ENCODE measurements at regions not wholly inside any gene's neighbourhood (a gene's known extent, or its start where the extent isn't known, plus 50 kb on each side); places are given as distances from the start of the nearest gene placed in this dataset.
"Not testable (repeated sequence)": the region's sequence is repeated elsewhere in the genome, so short reads cannot be mapped to it uniquely, and the experiment has no call there.

- H3K9me3 Mint-ChIP-seq (ENCODE audit: low read depth) = peaks cover 28% of the 10 kb centered on the region
- H3K4me3 Mint-ChIP-seq = no peak overlapping the region
- peaks cover 7% of the 10 kb centered on the region for H3K36me3 Mint-ChIP-seq (ENCODE audit: low read depth)
- peaks cover 2% of the 10 kb centered on the region for H3K27me3 Mint-ChIP-seq
- POLR2A ChIA-PET = no interaction called here
- H3K4me1 Mint-ChIP-seq = no peaks in the 10 kb centered on the region
- intact Hi-C loops (cut with DNase I, micrococcal nuclease) = no loop called here
- CTCF ChIA-PET = no interaction called here
- DNase-seq (no peak), ATAC-seq (no peak)
- H3K27ac Mint-ChIP-seq = no peak overlapping the region
Measured at GRCh38 chr20:30484009-30484748, 773.3 kb upstream of the DEFB115 start.

GRCh38 chr20:30484749-30485070, 772.8 kb upstream of the DEFB115 start:
- peaks cover 24% of the 10 kb centered on the region for H3K9me3 Mint-ChIP-seq (ENCODE audit: low read depth)
- peaks cover 7% of the 10 kb centered on the region for H3K36me3 Mint-ChIP-seq (ENCODE audit: low read depth)
- CTCF ChIA-PET = no interaction called here
- no peaks in the 10 kb centered on the region for H3K4me1 Mint-ChIP-seq
- DNase-seq (no peak), ATAC-seq (no peak)
- POLR2A ChIA-PET = no interaction called here
- intact Hi-C loops (cut with DNase I, micrococcal nuclease) = no loop called here
- H3K27me3 Mint-ChIP-seq = peaks cover 2% of the 10 kb centered on the region
- H3K27ac Mint-ChIP-seq = no peak overlapping the region
- H3K4me3 Mint-ChIP-seq = no peak overlapping the region

GRCh38 chr20:30485331-30486102, 771.9 kb upstream of the DEFB115 start:
- ATAC-seq = no peak
- Mint-ChIP-seq H3K27me3 (peaks cover 2% of the 10 kb centered on the region), H3K4me3 (no peak overlapping the region), H3K36me3 (ENCODE audit: low read depth) (peaks cover 7% of the 10 kb centered on the region), H3K9me3 (ENCODE audit: low read depth) (peaks cover 24% of the 10 kb centered on the region), H3K4me1 (no peaks in the 10 kb centered on the region), H3K27ac (no peak overlapping the region)
- CTCF ChIA-PET = no interaction called here
- DNase-seq = no peak
- intact Hi-C loops (cut with DNase I, micrococcal nuclease) = no loop called here
- POLR2A ChIA-PET = no interaction called here

- intact Hi-C loops (cut with DNase I, micrococcal nuclease) = no loop called here
- no peak overlapping the region for H3K27ac Mint-ChIP-seq
- peaks cover 11% of the 10 kb centered on the region for H3K36me3 Mint-ChIP-seq (ENCODE audit: low read depth)
- ATAC-seq = no peak
- no peak overlapping the region for H3K4me3 Mint-ChIP-seq
- H3K9me3 Mint-ChIP-seq (ENCODE audit: low read depth) = peaks cover 27% of the 10 kb centered on the region
- no peak for DNase-seq
- ChIA-PET CTCF (no interaction called here), POLR2A (no interaction called here)
- H3K4me1 Mint-ChIP-seq = no peaks in the 10 kb centered on the region
- peaks cover 2% of the 10 kb centered on the region for H3K27me3 Mint-ChIP-seq
Measured at GRCh38 chr20:30486103-30486478, 771.4 kb upstream of the DEFB115 start.

GRCh38 chr20:30487461-30487860, 770.0 kb upstream of the DEFB115 start:
- Mint-ChIP-seq H3K9me3 (ENCODE audit: low read depth) (peaks cover 20% of the 10 kb centered on the region), H3K36me3 (ENCODE audit: low read depth) (peaks cover 11% of the 10 kb centered on the region)
- H3K4me1 Mint-ChIP-seq; POLR2A ChIA-PET; DNase-seq; H3K4me3 Mint-ChIP-seq; CTCF ChIA-PET; ATAC-seq; intact Hi-C loops (cut with DNase I, micrococcal nuclease); H3K27me3 Mint-ChIP-seq; H3K27ac Mint-ChIP-seq: not testable (repeated sequence)

GRCh38 chr20:30487947-30488926, 769.2 kb upstream of the DEFB115 start:
- Mint-ChIP-seq H3K4me1 (no peaks in the 10 kb centered on the region), H3K9me3 (ENCODE audit: low read depth) (peaks cover 20% of the 10 kb centered on the region), H3K36me3 (ENCODE audit: low read depth) (peaks cover 11% of the 10 kb centered on the region), H3K27me3 (peaks cover 2% of the 10 kb centered on the region), H3K4me3 (no peak overlapping the region), H3K27ac (no peak overlapping the region)
- ATAC-seq (no peak), DNase-seq (no peak)
- POLR2A ChIA-PET = no interaction called here
- intact Hi-C loops (cut with DNase I, micrococcal nuclease) = no loop called here
- CTCF ChIA-PET = no interaction called here

GRCh38 chr20:30488941-30489613, 768.4 kb upstream of the DEFB115 start:
- ChIA-PET POLR2A (no interaction called here), CTCF (no interaction called here)
- H3K4me1 Mint-ChIP-seq = no peaks in the 10 kb centered on the region
- no peak overlapping the region for H3K27ac Mint-ChIP-seq
- peaks cover 18% of the 10 kb centered on the region for H3K9me3 Mint-ChIP-seq (ENCODE audit: low read depth)
- H3K27me3 Mint-ChIP-seq = peaks cover 2% of the 10 kb centered on the region
- DNase-seq = no peak
- no peak for ATAC-seq
- H3K36me3 Mint-ChIP-seq (ENCODE audit: low read depth) = peaks cover 11% of the 10 kb centered on the region
- no peak overlapping the region for H3K4me3 Mint-ChIP-seq
- intact Hi-C loops (cut with DNase I, micrococcal nuclease) = no loop called here

GRCh38 chr20:30489614-30490003, 767.9 kb upstream of the DEFB115 start:
- Mint-ChIP-seq H3K9me3 (ENCODE audit: low read depth) (peaks cover 19% of the 10 kb centered on the region), H3K4me1 (no peaks in the 10 kb centered on the region), H3K36me3 (ENCODE audit: low read depth) (peaks cover 11% of the 10 kb centered on the region), H3K27ac (no peak overlapping the region), H3K4me3 (no peak overlapping the region), H3K27me3 (peaks cover 2% of the 10 kb centered on the region)
- DNase-seq (no peak), ATAC-seq (no peak)
- ChIA-PET CTCF (no interaction called here), POLR2A (no interaction called here)
- intact Hi-C loops (cut with DNase I, micrococcal nuclease) = no loop called here

- Mint-ChIP-seq H3K9me3 (ENCODE audit: low read depth) (peaks cover 17% of the 10 kb centered on the region), H3K4me3 (no peak overlapping the region), H3K36me3 (ENCODE audit: low read depth) (peaks cover 11% of the 10 kb centered on the region), H3K27me3 (peaks cover 2% of the 10 kb centered on the region), H3K27ac (no peak overlapping the region), H3K4me1 (no peaks in the 10 kb centered on the region)
- no peak for ATAC-seq
- DNase-seq = no peak
- intact Hi-C loops (cut with DNase I, micrococcal nuclease) = no loop called here
- POLR2A ChIA-PET = no interaction called here
- CTCF ChIA-PET = no interaction called here
Measured at GRCh38 chr20:30491016-30491415, 766.4 kb upstream of the DEFB115 start.

- H3K9me3 Mint-ChIP-seq (ENCODE audit: low read depth); ATAC-seq; H3K27me3 Mint-ChIP-seq; intact Hi-C loops (cut with DNase I, micrococcal nuclease); H3K4me1 Mint-ChIP-seq; CTCF ChIA-PET; POLR2A ChIA-PET; DNase-seq; H3K4me3 Mint-ChIP-seq; H3K27ac Mint-ChIP-seq; H3K36me3 Mint-ChIP-seq (ENCODE audit: low read depth): not testable (repeated sequence)
Measured at GRCh38 chr20:30496656-30497055, 760.8 kb upstream of the DEFB115 start.

- H3K4me3 Mint-ChIP-seq; H3K9me3 Mint-ChIP-seq (ENCODE audit: low read depth); intact Hi-C loops (cut with DNase I, micrococcal nuclease); DNase-seq; POLR2A ChIA-PET; CTCF ChIA-PET; H3K4me1 Mint-ChIP-seq; H3K36me3 Mint-ChIP-seq (ENCODE audit: low read depth); H3K27ac Mint-ChIP-seq; ATAC-seq; H3K27me3 Mint-ChIP-seq: not testable (repeated sequence)
Measured at GRCh38 chr20:30497191-30497590, 760.3 kb upstream of the DEFB115 start.

Data from activated CD4-positive, alpha-beta T cell treated with anti-CD3 and anti-CD28 coated beads for 36 hours (primary cell).